H1 (cell line): ENCODE measurements at regions not wholly inside any gene's neighbourhood (a gene's known extent, or its start where the extent isn't known, plus 50 kb on each side); places are given as distances from the start of the nearest gene placed in this dataset.

ENCODE experiments used
- CTCF ChIA-PET: fragments of 300-600 bp; sonication (Branson Sonifier 250); formaldehyde crosslinking; loops from one replicate; lab custom pipeline; 2021; ENCODE audit not compliant: partially characterized antibody; lab: Charles Lee
- POLR2A ChIA-PET: fragments of 300-600 bp; sonication (Branson Sonifier 250); formaldehyde crosslinking; loops from one replicate; lab custom pipeline; 2021; ENCODE audit warnings: inconsistent platforms; ENCODE audit not compliant: partially characterized antibody; lab: Charles Lee
- DNase-seq, 2 experiments: peaks; one replicate each; pipeline versions ENCODE4 v3.0.0 to v3.0.0-alpha.2; 2010 to 2022; ENCODE audit warnings: low spot score in 2 of 2, low read depth in 1 of 2, mixed read lengths in 1 of 2
- FAIRE-seq: peaks from 2 replicates; lab custom pipeline; 2011; peaks lifted over from hg19 to GRCh38; lab: Jason Lieb, UNC
- H2AFZ ChIP-seq: 2 replicates; pipeline ENCODE4 v1.8.1; 2012; ENCODE audit warnings: low read length, inconsistent platforms
- H2AK5ac ChIP-seq: 2 replicates; pipeline ENCODE4 v1.6.1; 2013; ENCODE audit warnings: low read depth, low read length
- H2BK120ac ChIP-seq: replicated peaks from 2 replicates; pipeline ENCODE3; 2013; ENCODE audit warnings: low read depth, low read length, inconsistent platforms
- H2BK12ac ChIP-seq: 2 replicates; pipeline ENCODE4 v1.6.1; 2013; ENCODE audit warnings: low read depth, low read length
- H2BK15ac ChIP-seq: 2 replicates; pipeline ENCODE4 v1.6.1; 2013; ENCODE audit warnings: low read length
- H2BK20ac ChIP-seq: 2 replicates; pipeline ENCODE4 v1.6.1; 2013; ENCODE audit warnings: low read length
- H2BK5ac ChIP-seq: 2 replicates; pipeline ENCODE4 v1.6.1; 2013; ENCODE audit warnings: low read depth, low read length
- H3K14ac ChIP-seq: 2 replicates; pipeline ENCODE4 v1.6.1; 2013; ENCODE audit warnings: inconsistent platforms; ENCODE audit not compliant: insufficient read length
- H3K18ac ChIP-seq: 2 replicates; pipeline ENCODE4 v1.6.1; 2013; ENCODE audit warnings: low read length; ENCODE audit errors: extremely low read depth
- H3K23ac ChIP-seq: 2 replicates; pipeline ENCODE4 v1.6.1; 2013; ENCODE audit warnings: inconsistent platforms; ENCODE audit not compliant: insufficient read length
- H3K23me2 ChIP-seq: 2 replicates; pipeline ENCODE4 v1.6.1; 2013; ENCODE audit warnings: low read depth, low read length
- H3K27ac ChIP-seq: 2 replicates; pipeline ENCODE4 v1.6.1; 2011; ENCODE audit warnings: low read depth, low read length, inconsistent platforms
- H3K27me3 ChIP-seq, 4 experiments: replicated peaks in 1 of 4; 1 replicate in 1 of 4; 2 replicates in 3 of 4; pipeline versions ENCODE4 v1.6.1 to v1.8.1; 2011 to 2013; ENCODE audit warnings: low read length in 3 of 4, mild to moderate bottlenecking in 3 of 4, inconsistent platforms in 2 of 4, mixed read lengths in 2 of 4, moderate library complexity in 1 of 4; ENCODE audit not compliant: control insufficient read depth in 3 of 4, insufficient read depth in 3 of 4; ENCODE audit errors: extremely low read depth in 1 of 4
- H3K36me3 ChIP-seq, 4 experiments: 2 replicates each; pipeline versions ENCODE4 v1.6.1 to v1.8.1; 2011 to 2013; ENCODE audit warnings: mild to moderate bottlenecking in 4 of 4, low read length in 3 of 4, moderate library complexity in 2 of 4, control low read depth in 1 of 4, inconsistent platforms in 1 of 4; ENCODE audit not compliant: insufficient read depth in 4 of 4, control insufficient read depth in 2 of 4
- H3K4ac ChIP-seq: replicated peaks from 2 replicates; pipeline ENCODE3; 2013; ENCODE audit warnings: low read length, low read depth, mixed read lengths, inconsistent platforms; ENCODE audit not compliant: insufficient read length
- H3K4me1 ChIP-seq, 4 experiments: replicated peaks in 1 of 4; 1 replicate in 1 of 4; 2 replicates in 3 of 4; pipeline versions ENCODE4 v1.6.1 to v1.8.1; 2011 to 2013; ENCODE audit warnings: low read length in 3 of 4, inconsistent platforms in 2 of 4, mixed read lengths in 1 of 4; ENCODE audit not compliant: insufficient read depth in 4 of 4, control insufficient read depth in 3 of 4
- H3K4me2 ChIP-seq, 2 experiments: 2 replicates each; pipeline versions ENCODE4 v1.6.1 to v1.8.1; 2011 to 2013; ENCODE audit warnings: low read depth in 2 of 2, low read length in 2 of 2, control low read depth in 1 of 2, inconsistent platforms in 1 of 2, mild to moderate bottlenecking in 1 of 2; ENCODE audit not compliant: insufficient read depth in 1 of 2
- H3K4me3 ChIP-seq, 4 experiments: fragments of 200-600, 300-600 bp in 1 of 4; sonication (generic), shearing (Covaris generic), sonication (Bioruptor Twin) in 1 of 4; 2 replicates each; pipeline versions ENCODE4 v1.5.1 to v1.8.1; 2011 to 2016; ENCODE audit warnings: low read length in 4 of 4, low read depth in 3 of 4, control low read depth in 2 of 4, inconsistent platforms in 2 of 4, mild to moderate bottlenecking in 2 of 4, mixed read lengths in 1 of 4, moderate library complexity in 1 of 4; ENCODE audit not compliant: insufficient read depth in 2 of 4; ENCODE audit errors: extremely low read depth in 1 of 4
- H3K56ac ChIP-seq: replicated peaks from 2 replicates; pipeline ENCODE3; 2013; ENCODE audit warnings: low read depth, mild to moderate bottlenecking, mixed read lengths, low read length, inconsistent platforms; ENCODE audit not compliant: insufficient read length
- H3K79me1 ChIP-seq: 2 replicates; pipeline ENCODE4 v1.6.1; 2013; ENCODE audit warnings: low read depth, low read length, control low read depth
- H3K79me2 ChIP-seq, 2 experiments: 2 replicates each; pipeline versions ENCODE4 v1.6.1 to v1.8.1; 2012 to 2013; ENCODE audit warnings: low read length in 2 of 2, mild to moderate bottlenecking in 2 of 2, inconsistent platforms in 1 of 2; ENCODE audit not compliant: insufficient read depth in 2 of 2, control insufficient read depth in 1 of 2
- H3K9ac ChIP-seq, 4 experiments: replicated peaks in 1 of 4; 1 replicate in 1 of 4; 2 replicates in 3 of 4; pipeline versions ENCODE4 v1.6.1 to v1.8.1; 2011 to 2013; ENCODE audit warnings: low read depth in 3 of 4, low read length in 3 of 4, control low read depth in 2 of 4, mild to moderate bottlenecking in 2 of 4, moderate library complexity in 2 of 4, inconsistent platforms in 1 of 4; ENCODE audit errors: extremely low read depth in 1 of 4
- H3K9me3 ChIP-seq, 2 experiments: 2 replicates each; pipeline versions ENCODE4 v1.6.1 to v1.8.1; 2012 to 2013; ENCODE audit warnings: mild to moderate bottlenecking in 2 of 2, moderate library complexity in 2 of 2, control low read depth in 1 of 2, inconsistent platforms in 1 of 2, low read depth in 1 of 2, low read length in 1 of 2, mixed read lengths in 1 of 2; ENCODE audit not compliant: insufficient read depth in 2 of 2
- H4K20me1 ChIP-seq, 2 experiments: replicated peaks in 1 of 2; 2 replicates each; pipeline versions ENCODE3 to v1.8.1; 2011 to 2013; ENCODE audit warnings: inconsistent platforms in 2 of 2, low read length in 2 of 2, mild to moderate bottlenecking in 1 of 2; ENCODE audit not compliant: insufficient read depth in 2 of 2, control insufficient read depth in 1 of 2
- H4K5ac ChIP-seq: 2 replicates; pipeline ENCODE4 v1.6.1; 2013; ENCODE audit warnings: low read length, low read depth, mixed read lengths, inconsistent platforms; ENCODE audit not compliant: insufficient read length
- H4K8ac ChIP-seq: 2 replicates; pipeline ENCODE4 v1.8.0; 2013; ENCODE audit warnings: mild to moderate bottlenecking, moderate library complexity, low read length, inconsistent platforms; ENCODE audit not compliant: insufficient read depth; ENCODE audit errors: extremely low read depth
- H4K91ac ChIP-seq: replicated peaks from 2 replicates; pipeline ENCODE3; 2013; ENCODE audit warnings: low read length, mixed read lengths, inconsistent platforms; ENCODE audit not compliant: insufficient read length
- CBX8 ChIP-seq: fragments of 300-800, 300-1000 bp; sonication (generic); IDR thresholded peaks from 2 replicates; pipeline ENCODE4 v1.7.1; 2016; ENCODE audit warnings: low read depth, low read length, borderline replicate concordance
- JUND ChIP-seq: IDR thresholded peaks from 2 replicates; pipeline ENCODE4 v1.6.1; 2011; ENCODE audit warnings: mild to moderate bottlenecking, improper control_type of control experiment, low read length
- KDM5A ChIP-seq: fragments of 200-600 bp; IDR thresholded peaks from 2 replicates; pipeline ENCODE4 v1.7.1; 2012; ENCODE audit warnings: mild to moderate bottlenecking, low read length, inconsistent platforms, mixed read lengths
- NANOG ChIP-seq: IDR thresholded peaks from 2 replicates; pipeline ENCODE4 v1.6.1; 2011; ENCODE audit warnings: low read length, low read depth, mild to moderate bottlenecking, inconsistent platforms; ENCODE audit not compliant: insufficient read depth, poor library complexity, severe bottlenecking
- SP2 ChIP-seq: IDR thresholded peaks from 2 replicates; pipeline ENCODE4 v1.6.1; 2012; ENCODE audit warnings: mild to moderate bottlenecking, low read length, inconsistent platforms
- ZNF274 ChIP-seq: IDR thresholded peaks from 2 replicates; pipeline ENCODE4 v1.7.0; 2012; ENCODE audit warnings: low read length, borderline replicate concordance; ENCODE audit errors: extremely low read depth
- WGBS, 2 experiments: shearing (Covaris generic) in 1 of 2; methylation state at CpG; one replicate each; pipeline versions ENCODE4 v1.1.6 to v1.1.7; 2013 to 2015; ENCODE audit warnings: low lambda C conversion rate in 2 of 2, mixed read lengths in 2 of 2, inconsistent platforms in 1 of 2, low coverage in 1 of 2, missing lambda C conversion rate in 1 of 2; ENCODE audit not compliant: insufficient replicate concordance in 2 of 2, insufficient coverage in 1 of 2, insufficient read length in 1 of 2; ENCODE audit errors: extremely low coverage in 1 of 2, missing lambda C conversion rate in 1 of 2; 5-methylcytosine and 5-hydroxymethylcytosine counted together

DNA sequence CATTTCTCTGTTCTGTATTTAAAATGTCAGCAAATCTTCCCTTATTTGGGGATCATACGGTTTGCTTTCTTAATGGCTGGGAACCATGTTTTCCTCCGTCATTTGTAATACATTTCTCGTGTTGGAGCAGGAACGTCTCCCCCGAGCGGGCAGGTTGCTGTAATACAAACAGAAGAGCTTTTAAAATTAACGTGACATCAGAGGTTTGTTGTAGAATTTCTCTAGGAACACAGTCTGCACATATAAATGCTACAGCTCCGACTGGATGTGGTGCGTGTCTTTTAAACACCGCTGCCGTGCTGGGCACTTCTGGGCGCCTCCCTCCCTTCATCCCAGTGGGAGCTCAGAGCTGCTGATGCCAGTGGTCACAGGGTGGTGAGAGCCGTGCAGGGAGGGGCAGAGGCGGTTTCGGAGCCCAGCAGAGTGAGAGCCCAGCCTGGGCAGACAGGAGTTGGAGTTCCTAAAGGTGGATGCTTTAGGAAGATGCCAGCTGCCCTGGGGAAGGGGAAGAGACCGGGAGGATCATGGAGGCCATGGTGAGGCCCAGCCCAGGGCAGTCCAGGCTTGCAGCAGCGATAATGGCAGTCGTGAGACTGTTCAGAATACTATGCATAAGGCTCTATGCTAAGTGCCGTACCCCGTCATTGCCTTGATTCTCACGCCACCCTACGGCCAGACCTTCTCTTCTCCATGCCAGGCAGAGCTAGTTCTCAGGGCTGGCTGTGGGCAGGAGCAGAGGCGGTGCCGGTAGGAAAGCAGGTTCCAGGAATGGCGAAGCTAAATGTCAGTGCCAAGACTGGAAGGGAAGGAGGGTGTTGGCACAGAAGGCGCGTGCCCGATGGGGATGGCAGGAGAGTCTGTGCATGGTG is 96.2 kb downstream of the GLRX3 start:
- H4K20me1 ChIP-seq, result peaks cover 0 to 2% of the 10 kb centered on the region in 2 experiments
- H3K79me2 ChIP-seq, result no peaks in the 10 kb centered on the region
- POLR2A ChIA-PET, result no interaction called here
- H3K79me1 ChIP-seq, result no peaks in the 10 kb centered on the region
- no peak overlapping the region for H3K9ac ChIP-seq
- H2BK20ac ChIP-seq, result no peak overlapping the region
- H4K5ac ChIP-seq, result no peak overlapping the region
- TF ChIP-seq NANOG (no peak), ZNF274 (no peak), KDM5A (no peak), JUND (no peak), CBX8 (no peak), SP2 (no peak)
- TF ChIP-seq, all 59 proteins: peak for 0
- CTCF ChIA-PET, result interaction anchor here (2.2 kb wide), 1 partner anchor 33 kb away, joined by 4 read pairs; no protein-coding TSS in a partner anchor
- Histone ChIP-seq H3K18ac (no peak overlapping the region), H2AFZ (no peak overlapping the region), H3K23me2 (no peaks in the 10 kb centered on the region), H3K36me3 (no peaks in the 10 kb centered on the region), H4K8ac (no peak overlapping the region; the same call in 1 of the 2 replicates), H3K27me3 (no peaks in the 10 kb centered on the region), H3K4me3 (no peak overlapping the region), H2BK120ac (no peak overlapping the region), H3K56ac (no peak overlapping the region), H3K14ac (no peak overlapping the region), H2BK12ac (no peak overlapping the region), H3K4me2 (no peak overlapping the region), H3K9me3 (peaks cover 4 to 6% of the 10 kb centered on the region in 2 experiments; a peak in 3 of 4 replicates), H2AK5ac (no peak overlapping the region), H3K23ac (no peak overlapping the region), H3K4ac (no peak overlapping the region), H3K4me1 (no peaks in the 10 kb centered on the region), H3K27ac (no peak overlapping the region), H2BK5ac (no peak overlapping the region), H2BK15ac (no peak overlapping the region), H4K91ac (no peak overlapping the region)
- no peak for FAIRE-seq
- DNase-seq, result no peak
- whole genome bisulfite sequencing, 2 experiments, result 91% methylated on average over 27 of the region's 28 CpGs; no CpG with 5 or more reads in 1 of the 2 experiments
